GM18511 (cell line): ENCODE measurements at regions not wholly inside any gene's neighbourhood (a gene's known extent, or its start where the extent isn't known, plus 50 kb on each side); places are given as distances from the start of the nearest gene placed in this dataset.
A peak's percentile ranks its signal among the peaks of the same experiment; 100 is the strongest.

Experiments
- ATAC-seq: cut with Tn5 transposase; IDR thresholded peaks from one replicate; pipeline ENCODE4 v1.9.1; 2021; ENCODE audit warnings: mild to moderate bottlenecking, moderate library complexity; ENCODE audit not compliant: unreplicated experiment

- no peak for ATAC-seq
Observed at GRCh38 chr12:88413646-88414045, 166.6 kb downstream of the KITLG start.

DNA sequence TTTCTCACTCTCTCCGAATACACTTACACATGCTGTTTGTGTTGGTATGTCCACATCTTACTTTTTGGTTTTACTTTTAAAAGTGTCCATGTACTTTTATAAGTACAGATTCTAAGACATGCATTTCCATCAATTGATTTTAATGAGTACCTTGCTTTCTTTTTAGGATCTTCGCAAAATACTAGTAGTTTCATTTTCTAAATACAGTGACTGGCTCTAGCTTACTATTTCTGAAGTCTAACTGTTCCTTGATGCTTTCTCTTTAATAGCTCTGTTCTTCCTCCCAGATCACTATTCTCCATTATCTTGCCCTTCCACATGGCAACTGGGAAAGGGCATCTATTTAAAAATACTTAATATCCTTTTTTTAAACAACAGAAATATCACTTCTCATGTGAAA lies 164.1 kb downstream of the KITLG start:
- ATAC-seq, result no peak

GRCh38 chr12:88416786-88417185 lies 163.5 kb downstream of the KITLG start:
- ATAC-seq, result no peak

GRCh38 chr12:88417531-88417930 lies 162.7 kb downstream of the KITLG start:
- ATAC-seq, result no peak

- no peak for ATAC-seq
Observed at GRCh38 chr12:88418856-88419497, 161.3 kb downstream of the KITLG start.

GRCh38 chr12:88419794-88420193 lies 160.5 kb downstream of the KITLG start:
- ATAC-seq, result no peak

GRCh38 chr12:88420457-88420856 lies 159.8 kb downstream of the KITLG start:
- ATAC-seq, result no peak

GRCh38 chr12:88424791-88425730 lies 155.2 kb downstream of the KITLG start:
- ATAC-seq, result no peak

DNA sequence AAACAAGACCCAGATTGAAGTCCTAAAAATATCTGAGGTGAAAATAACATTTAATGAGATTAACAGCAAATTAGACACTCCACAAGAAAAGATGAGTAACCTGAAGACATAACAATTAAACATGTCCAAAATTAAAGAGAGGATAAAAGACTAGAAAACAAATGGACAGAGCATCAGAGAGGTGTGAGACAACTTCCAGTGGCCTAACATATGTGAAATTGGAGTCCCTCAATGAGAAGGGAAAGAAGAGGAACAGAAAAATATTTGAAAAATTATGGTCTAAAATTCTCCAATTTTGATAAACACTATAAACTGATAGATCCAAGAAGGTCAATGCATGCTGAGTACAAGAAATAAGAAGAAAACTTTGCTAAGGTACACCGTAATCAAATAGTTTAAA lies 151.9 kb downstream of the KITLG start:
- ATAC-seq, result no peak

DNA sequence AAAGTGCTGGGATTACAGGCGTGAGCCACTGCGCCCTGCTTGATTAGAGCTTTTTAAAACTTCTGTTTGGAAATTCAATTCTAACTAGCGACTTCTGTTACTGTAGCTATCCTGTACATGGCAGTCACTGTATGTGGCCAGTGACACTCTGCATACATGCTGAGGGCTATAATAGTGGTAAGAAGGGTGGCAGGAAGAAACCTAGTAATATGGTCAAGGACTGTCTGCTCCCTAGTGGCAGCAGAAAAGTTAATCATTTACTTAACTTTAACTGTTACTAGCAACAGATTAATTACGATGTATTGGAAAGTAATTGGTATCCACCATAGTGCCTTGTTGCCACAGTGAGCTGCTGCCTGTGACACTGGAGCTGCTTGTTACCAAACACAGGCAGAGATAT lies 149.0 kb downstream of the KITLG start:
- peak; percentile 39 for ATAC-seq

DNA sequence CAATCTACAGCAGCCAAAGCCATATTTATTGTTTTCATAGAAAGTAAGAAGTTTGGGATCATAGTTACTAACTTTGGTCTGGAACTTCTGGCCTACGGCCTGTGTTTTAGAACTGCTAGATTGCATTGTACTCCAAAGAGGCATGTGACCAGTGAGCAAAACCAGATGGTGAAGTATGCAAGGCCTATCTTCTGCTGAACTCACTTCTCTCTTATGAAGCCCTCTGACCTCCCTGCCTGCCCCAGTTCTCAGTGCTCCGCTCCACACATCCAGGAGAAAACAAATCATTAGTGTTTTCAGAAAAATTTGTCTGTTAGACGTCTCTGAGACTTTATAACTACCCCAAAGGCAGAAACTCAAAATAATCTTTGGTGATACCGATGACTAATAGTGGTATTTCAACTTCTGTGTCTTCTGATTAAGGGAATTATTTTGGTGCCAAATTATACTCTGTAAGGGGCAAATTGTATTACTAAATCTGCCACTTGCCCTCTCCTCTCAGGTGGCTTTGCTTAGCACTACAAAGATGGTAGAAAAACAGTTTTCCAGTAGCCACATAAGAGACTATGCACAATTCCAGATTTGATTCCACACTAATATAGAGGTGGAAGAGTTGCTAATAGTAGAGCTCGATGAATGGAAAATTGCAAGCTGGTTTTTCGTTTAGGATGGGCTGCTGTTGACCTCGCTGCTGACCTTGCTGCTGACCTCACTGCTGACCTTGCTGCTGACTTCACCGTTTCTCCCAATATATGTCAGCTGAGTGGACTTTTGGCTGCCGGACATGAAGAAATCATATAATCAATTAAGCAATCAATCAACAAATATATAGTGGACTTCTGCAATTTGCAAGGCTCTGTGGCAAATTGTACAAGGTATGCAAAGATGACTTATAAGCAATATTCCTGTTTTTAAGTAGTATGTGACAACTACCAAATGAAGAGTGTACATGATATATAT lies 147.5 kb downstream of the KITLG start:
- no peak for ATAC-seq

DNA sequence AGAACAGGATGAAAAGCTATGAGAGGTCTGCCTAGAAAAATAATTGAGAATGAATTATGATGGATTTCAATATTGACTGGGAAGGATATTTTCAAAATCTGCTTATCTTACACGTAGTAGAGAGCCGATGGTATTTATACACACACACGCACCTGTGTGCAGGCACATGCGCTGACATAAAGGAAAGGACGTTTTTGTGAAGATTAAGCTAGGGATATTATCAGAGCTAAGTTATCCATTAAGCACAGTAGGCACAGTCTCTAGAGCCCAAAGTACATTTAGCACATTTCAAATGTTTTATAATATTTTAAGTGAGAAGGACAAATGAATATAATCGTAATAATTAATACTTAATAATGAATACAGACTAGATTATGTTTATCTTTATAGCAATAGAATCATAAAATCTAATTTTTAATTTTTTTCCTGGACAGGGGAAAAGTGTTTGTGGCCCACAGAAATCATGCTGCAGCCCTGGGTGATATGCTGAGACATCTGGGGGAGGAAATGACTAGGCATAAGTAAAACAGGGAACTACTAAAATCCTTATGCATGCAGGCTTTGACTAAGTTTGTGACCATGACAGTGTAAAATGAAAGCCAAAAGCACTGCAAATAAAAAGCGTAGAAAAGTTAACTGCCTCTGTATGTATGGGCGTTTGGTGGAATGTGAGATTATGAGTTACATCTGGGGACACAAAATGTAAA lies 146.1 kb downstream of the KITLG start:
- peak; percentile 80 for ATAC-seq

- no peak for ATAC-seq
Observed at GRCh38 chr12:88435334-88436076, 144.8 kb downstream of the KITLG start.

GRCh38 chr12:88437226-88437625 lies 143.0 kb downstream of the KITLG start:
- ATAC-seq, result no peak
